Upper lobe of left lung (tissue), 6 donors: ENCODE measurements at regions not wholly inside any gene's neighbourhood (a gene's known extent, or its start where the extent isn't known, plus 50 kb on each side); places are given as distances from the start of the nearest gene placed in this dataset.

Source experiments
- ATAC-seq, 2 donors: fragments of 200-7000 bp; cut with Tn5 transposase; one replicate each; pipeline ENCODE4 v1.9.1; 2022; ENCODE audit warnings: mild to moderate bottlenecking in 2 of 2, moderate library complexity in 2 of 2; ENCODE audit not compliant: low FRiP score in 2 of 2
- DNase-seq, 2 donors: peaks; one replicate each; pipeline ENCODE4 v3.0.0-alpha.2; 2019 to 2020
- H3K27ac ChIP-seq, 4 donors: fragments of 200-600 bp; sonication (generic); one replicate each; pipeline ENCODE4 v1.5.1; 2016 to 2019
- H3K27me3 ChIP-seq, 4 donors: fragments of 200-600 bp; sonication (generic); one replicate each; pipeline ENCODE4 v1.5.1; 2017 to 2019
- H3K36me3 ChIP-seq, 4 donors: fragments of 200-600 bp; sonication (generic); one replicate each; pipeline ENCODE4 v1.5.1; 2016 to 2019
- H3K4me1 ChIP-seq, 4 donors: fragments of 200-600 bp; sonication (generic); one replicate each; pipeline ENCODE4 v1.5.1; 2018 to 2019
- H3K4me3 ChIP-seq, 4 donors: fragments of 200-600 bp; sonication (generic); one replicate each; pipeline ENCODE4 v1.5.1; 2017 to 2019; ENCODE audit warnings: mild to moderate bottlenecking in 2 of 4, moderate library complexity in 1 of 4
- H3K9me3 ChIP-seq, 4 donors: fragments of 200-600 bp; sonication (generic); one replicate each; pipeline ENCODE4 v1.5.1; 2018 to 2019
- CTCF ChIP-seq, 6 experiments: fragments of 450-650 bp in 4 of 6; fragments of 200-600 bp in 2 of 6; sonication (generic) in 2 of 6; IDR thresholded peaks; one replicate each; pipeline ENCODE4 v1.5.1; 2016 to 2019; ENCODE audit warnings: antibody characterized with exemption in 6 of 6
- EP300 ChIP-seq, 4 donors: sonication (generic); formaldehyde crosslinking; IDR thresholded peaks; one replicate each; pipeline ENCODE4 v1.5.1; 2017; ENCODE audit warnings: antibody characterized with exemption in 4 of 4, control low read depth in 2 of 4
- POLR2A ChIP-seq, 4 donors: fragments of 450-650 bp; IDR thresholded peaks; one replicate each; pipeline ENCODE4 v1.5.1; 2016 to 2017; ENCODE audit warnings: antibody characterized with exemption in 4 of 4, mild to moderate bottlenecking in 2 of 4
- POLR2AphosphoS5 ChIP-seq, 2 donors: sonication (generic); formaldehyde crosslinking; IDR thresholded peaks; one replicate each; pipeline ENCODE4 v1.5.1; 2017; ENCODE audit warnings: antibody characterized with exemption in 2 of 2
- WGBS, 2 donors: methylation state at CpG; one replicate each; pipeline ENCODE4 v1.1.5; 2017 to 2018; 5-methylcytosine and 5-hydroxymethylcytosine counted together
- donor health status: DM: no; HTN: no; CAD: no; lungs with moderate emphysema.
- donor health status: DM: no; HTN: yes; CAD: no; lungs with severe emphysema.

DNA sequence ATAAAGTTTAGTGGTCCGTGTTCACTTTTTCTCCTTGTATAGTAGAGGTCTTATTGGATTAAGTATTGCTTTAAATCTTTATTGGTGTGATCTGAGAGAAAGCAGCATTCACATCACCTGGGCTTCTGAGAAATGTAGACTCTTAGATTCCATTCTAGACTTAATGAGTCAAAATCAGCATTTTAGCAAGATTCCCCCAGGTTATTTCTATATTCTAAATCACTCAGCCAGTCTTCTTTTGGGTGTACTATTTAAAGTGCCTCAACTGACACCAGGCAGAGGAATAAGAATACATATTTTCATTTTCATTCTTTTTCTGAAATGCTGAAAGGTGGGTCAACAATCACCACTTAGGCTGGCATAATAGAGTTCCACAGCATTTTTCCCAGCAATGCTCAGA, 481.7 kb downstream of the TUSC7 start:
- Histone ChIP-seq H3K27ac (no peak overlapping the region), H3K27me3 (no peaks in the 10 kb centered on the region), H3K36me3 (no peaks in the 10 kb centered on the region), H3K9me3 (no peaks in the 10 kb centered on the region), H3K4me3 (no peak overlapping the region), H3K4me1 (no peaks in the 10 kb centered on the region)
- DNase-seq (no peak), ATAC-seq (no peak)
- WGBS, 2 donors, result 74 to 82% methylated on average over 1 of the region's 1 CpG
- TF ChIP-seq EP300 (IDR thresholded peaks at IDR 0.05), result no peak
- TF ChIP-seq CTCF (IDR thresholded peaks at IDR 0.05), result no peak
- TF ChIP-seq POLR2AphosphoS5 (IDR thresholded peaks at IDR 0.05), result no peak
- TF ChIP-seq POLR2A (IDR thresholded peaks at IDR 0.05), result no peak

GRCh38 chr3:117192888-117193287, 483.3 kb downstream of the TUSC7 start:
- Histone ChIP-seq H3K4me1 (no peaks in the 10 kb centered on the region), H3K9me3 (no peaks in the 10 kb centered on the region), H3K4me3 (no peak overlapping the region), H3K36me3 (no peaks in the 10 kb centered on the region), H3K27me3 (no peaks in the 10 kb centered on the region), H3K27ac (no peak overlapping the region)
- DNase-seq (no peak), ATAC-seq (no peak)
- WGBS, 2 donors, result 79 to 82% methylated on average over 8 of the region's 8 CpGs
- TF ChIP-seq EP300 (IDR thresholded peaks at IDR 0.05), result no peak
- TF ChIP-seq POLR2AphosphoS5 (IDR thresholded peaks at IDR 0.05), result no peak
- no peak for TF ChIP-seq CTCF (IDR thresholded peaks at IDR 0.05)

- Histone ChIP-seq H3K27me3 (no peaks in the 10 kb centered on the region), H3K36me3 (no peaks in the 10 kb centered on the region), H3K27ac (no peak overlapping the region), H3K9me3 (no peaks in the 10 kb centered on the region), H3K4me3 (no peak overlapping the region), H3K4me1 (no peaks in the 10 kb centered on the region)
- 81 to 82% methylated on average over 2 of the region's 2 CpGs for WGBS, 2 donors
- ATAC-seq, result no peak
- DNase-seq, result no peak
- TF ChIP-seq EP300 (IDR thresholded peaks at IDR 0.05), result no peak
- no peak for TF ChIP-seq CTCF (IDR thresholded peaks at IDR 0.05)
Observed at GRCh38 chr3:117193390-117193789, 483.8 kb downstream of the TUSC7 start.

DNA sequence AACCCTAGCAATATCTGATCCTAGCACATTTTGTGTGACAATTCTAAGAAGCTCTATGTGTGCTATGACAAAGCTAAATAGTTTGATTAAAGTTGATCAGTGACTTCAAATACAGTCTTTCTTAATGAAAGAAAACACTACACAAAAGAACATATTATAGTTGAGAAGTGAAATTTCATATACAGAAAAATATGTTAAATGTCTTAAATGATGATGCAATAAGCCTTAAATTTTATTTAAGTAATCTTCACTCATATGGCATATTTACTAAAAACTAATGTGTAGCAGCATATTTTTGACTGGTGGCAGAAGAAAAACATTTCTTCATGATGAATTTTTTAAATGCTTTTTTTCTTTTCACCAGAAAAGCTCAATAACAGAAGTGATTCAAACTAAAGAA, 485.5 kb downstream of the TUSC7 start:
- ATAC-seq (no peak), DNase-seq (no peak)
- H3K27me3 ChIP-seq, result no peaks in the 10 kb centered on the region
- H3K4me3 ChIP-seq, result no peak overlapping the region
- no peak for TF ChIP-seq POLR2AphosphoS5 (IDR thresholded peaks at IDR 0.05)
- TF ChIP-seq EP300 (IDR thresholded peaks at IDR 0.05), result no peak
- TF ChIP-seq POLR2A (IDR thresholded peaks at IDR 0.05), result no peak
- TF ChIP-seq CTCF (IDR thresholded peaks at IDR 0.05), result no peak
- H3K36me3 ChIP-seq, result no peaks in the 10 kb centered on the region
- no peaks in the 10 kb centered on the region for H3K4me1 ChIP-seq
- H3K27ac ChIP-seq, result no peak overlapping the region
- no peaks in the 10 kb centered on the region for H3K9me3 ChIP-seq

DNA sequence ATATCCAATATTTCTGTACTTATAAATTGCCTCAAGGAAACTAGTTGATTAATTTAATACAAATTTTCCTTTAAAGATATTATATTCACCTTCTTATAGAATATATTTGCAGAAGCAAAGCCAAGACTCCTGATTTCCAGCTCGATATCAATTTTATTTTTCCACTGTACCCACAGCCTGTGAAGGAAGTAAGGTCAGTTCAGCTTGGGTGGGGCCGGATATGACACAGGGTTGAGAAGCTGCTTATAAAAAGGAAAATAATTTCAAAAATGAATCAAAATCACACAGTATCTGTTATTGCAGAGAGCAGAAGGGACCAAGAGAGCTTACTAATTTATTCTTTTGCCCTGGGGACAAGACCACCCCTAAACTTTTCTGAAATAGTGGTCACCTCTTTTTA, 491.4 kb downstream of the TUSC7 start:
- no peak overlapping the region for H3K27ac ChIP-seq
- ATAC-seq (no peak), DNase-seq (no peak)
- H3K27me3 ChIP-seq, result no peaks in the 10 kb centered on the region
- no peak overlapping the region for H3K4me3 ChIP-seq
- H3K9me3 ChIP-seq, result no peaks in the 10 kb centered on the region
- H3K36me3 ChIP-seq, result no peaks in the 10 kb centered on the region
- TF ChIP-seq EP300 (IDR thresholded peaks at IDR 0.05) (no peak), CTCF (IDR thresholded peaks at IDR 0.05) (no peak), POLR2A (IDR thresholded peaks at IDR 0.05) (no peak), POLR2AphosphoS5 (IDR thresholded peaks at IDR 0.05) (no peak)
- 79 to 85% methylated on average over 2 of the region's 2 CpGs for WGBS, 2 donors
- H3K4me1 ChIP-seq, result no peaks in the 10 kb centered on the region
